Hematopoietic multipotent progenitor cell treated with erythropoietin and hydrocortisone succinate and interleukin-3 and kit ligand, for 6 days (in vitro differentiated cells): ENCODE measurements at regions not wholly inside any gene's neighbourhood (a gene's known extent, or its start where the extent isn't known, plus 50 kb on each side); places are given as distances from the start of the nearest gene placed in this dataset.
"Not testable (repeated sequence)": the region's sequence is repeated elsewhere in the genome, so short reads cannot be mapped to it uniquely, and the experiment has no call there.

Experiments used
- DNase-seq: peaks from one replicate; pipeline ENCODE4 v3.0.0-alpha.2; 2015

DNA sequence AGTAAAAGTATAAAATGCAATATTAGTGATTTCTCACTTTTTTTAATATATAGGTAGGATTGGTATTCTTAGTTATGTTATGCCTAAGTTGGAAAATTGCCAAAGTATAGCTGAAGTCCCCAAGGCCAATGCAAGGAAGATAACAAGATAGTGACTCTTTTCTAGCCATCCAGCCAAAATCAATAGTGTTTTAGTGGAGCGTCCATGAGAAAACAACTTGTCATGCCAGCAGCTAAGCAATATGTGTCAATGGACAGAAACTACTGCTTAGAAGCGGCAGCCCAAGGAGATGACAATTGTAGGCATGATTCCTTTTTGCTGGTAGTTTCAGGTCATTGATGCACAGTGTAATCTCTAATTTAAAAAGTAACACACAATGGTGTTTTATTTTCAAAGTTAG, 1444.6 kb downstream of the SUCLG1 start:
- DNase-seq: no peak

DNA sequence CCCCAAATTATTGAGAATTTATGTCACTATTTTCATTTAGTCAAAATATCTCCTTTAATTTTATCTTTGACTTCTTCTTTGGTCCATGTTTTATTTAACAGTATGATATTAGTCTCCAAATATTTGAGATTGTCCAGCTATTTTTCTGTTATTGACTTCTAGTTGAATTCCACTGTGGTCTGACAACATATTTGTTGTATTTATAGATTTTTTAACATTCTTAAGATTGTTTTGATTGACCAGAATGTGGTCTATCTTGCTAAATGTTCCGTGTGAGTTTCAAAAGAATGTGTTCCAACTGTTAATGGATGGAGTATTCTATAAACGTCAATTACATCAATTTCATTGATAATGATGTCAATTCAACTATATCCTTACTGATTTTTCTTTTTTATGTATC, 1452.1 kb downstream of the SUCLG1 start:
- DNase-seq: no peak

DNA sequence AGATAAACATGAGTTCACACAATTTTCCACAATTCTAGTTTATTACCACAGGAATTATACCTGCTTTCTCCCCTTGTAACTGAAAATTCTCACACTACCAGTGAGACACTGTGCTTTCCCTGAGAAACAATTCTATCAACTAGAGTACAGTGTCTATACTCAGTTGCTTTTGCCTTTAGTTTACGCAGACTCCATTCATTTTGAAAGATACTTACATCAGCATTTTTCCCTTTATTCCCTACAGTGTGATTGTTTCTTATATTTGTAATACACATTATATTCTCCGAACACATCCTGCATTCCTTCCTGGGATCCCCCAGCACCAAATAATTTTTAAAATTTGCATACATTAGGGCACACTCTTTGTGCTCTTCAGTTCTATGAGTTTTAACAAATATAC, 1455.5 kb downstream of the SUCLG1 start:
- no peak for DNase-seq

DNA sequence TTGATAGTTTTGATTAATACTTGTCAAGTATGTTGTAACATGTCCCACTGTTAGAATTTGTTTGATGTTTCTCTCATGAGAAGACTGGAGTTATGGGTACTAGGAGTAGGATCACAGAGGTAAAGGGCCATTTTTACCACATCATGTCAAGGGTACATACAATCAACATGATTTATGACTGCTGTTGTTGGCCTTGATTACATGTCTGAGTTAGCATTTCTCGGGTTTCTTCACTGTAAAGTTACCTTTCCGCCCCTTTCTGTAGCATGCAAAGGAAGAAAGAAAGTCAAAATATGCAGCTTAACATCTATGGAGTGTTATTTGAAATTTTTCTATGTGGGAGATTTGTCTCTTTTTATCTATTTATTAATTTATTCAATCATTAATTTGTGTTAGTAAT, 1456.4 kb downstream of the SUCLG1 start:
- DNase-seq: no peak

DNA sequence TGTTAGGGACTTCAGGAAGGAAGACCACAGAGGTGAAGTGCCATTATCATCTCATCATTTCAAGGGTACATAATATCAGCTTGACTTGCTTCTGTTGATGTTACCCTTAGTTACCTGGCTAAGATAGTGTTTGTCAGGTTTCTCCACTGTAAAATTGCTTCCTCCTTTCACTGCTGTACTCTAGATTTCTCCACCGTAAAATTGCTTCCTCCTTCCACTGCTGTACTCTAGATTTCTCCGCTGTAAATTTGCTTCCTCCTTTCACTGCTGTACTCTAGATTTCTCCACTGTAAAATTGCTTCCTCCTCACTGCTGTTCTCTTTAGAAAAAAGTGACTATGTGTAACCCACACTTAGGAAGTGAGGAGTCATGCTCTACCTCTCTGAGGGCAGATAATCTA, 1460.3 kb downstream of the SUCLG1 start:
- peak; percentile 31 for DNase-seq

DNA sequence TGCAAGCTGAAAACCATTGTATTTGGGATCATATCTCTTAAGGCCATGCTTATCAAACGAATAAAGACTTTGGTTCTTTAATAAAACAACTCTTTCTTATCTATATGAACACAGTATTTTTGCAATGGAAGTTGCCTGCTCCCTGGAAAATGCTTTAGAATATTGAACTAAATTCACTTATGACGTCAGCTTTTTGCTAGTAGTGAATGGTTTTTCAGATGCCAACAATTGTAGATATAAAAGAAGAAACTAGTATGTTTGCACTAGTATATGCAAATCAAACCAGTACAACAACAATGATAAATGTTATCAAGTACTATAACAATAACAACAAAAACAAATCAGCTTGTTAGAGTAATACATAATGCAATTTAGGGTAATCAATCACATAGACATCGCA, 1462.9 kb downstream of the SUCLG1 start:
- no peak for DNase-seq

DNA sequence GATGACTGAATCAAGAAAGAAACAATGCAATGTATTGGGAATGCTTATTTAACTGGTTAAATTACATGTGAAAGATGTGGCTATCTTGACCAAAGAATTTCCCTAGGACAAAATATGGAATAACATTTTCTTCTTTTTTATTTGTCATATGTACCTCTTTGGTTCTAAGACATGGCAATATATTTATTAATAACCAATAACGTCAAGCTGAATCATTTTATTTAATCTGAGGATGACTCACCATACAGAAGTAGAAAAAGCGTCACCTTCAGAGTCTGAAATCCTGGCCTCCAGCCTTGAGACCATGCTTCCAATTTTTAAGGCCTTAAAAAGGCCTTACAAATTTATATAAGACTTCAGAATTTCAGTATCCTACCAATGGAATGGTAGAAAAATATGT, 1464.9 kb downstream of the SUCLG1 start:
- DNase-seq: no peak

DNA sequence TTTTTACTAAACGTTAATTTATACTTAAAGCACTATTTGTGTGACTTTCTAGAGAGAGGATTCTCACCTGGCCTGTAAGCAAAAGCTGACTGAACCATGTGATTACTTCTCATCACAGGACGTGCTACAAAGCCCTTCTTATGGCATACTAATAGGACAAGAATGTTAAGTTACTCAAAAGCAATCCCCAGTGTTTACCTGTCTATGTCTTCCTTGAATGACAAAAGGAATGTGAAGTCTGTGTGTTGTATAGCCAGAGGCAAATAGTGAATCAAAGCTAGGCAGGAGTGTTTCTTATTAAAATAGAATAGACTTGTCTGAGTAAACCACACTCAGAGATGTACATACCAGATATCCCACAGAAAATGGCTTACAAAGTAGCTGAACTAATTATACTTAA, 1465.5 kb downstream of the SUCLG1 start:
- DNase-seq: no peak

DNA sequence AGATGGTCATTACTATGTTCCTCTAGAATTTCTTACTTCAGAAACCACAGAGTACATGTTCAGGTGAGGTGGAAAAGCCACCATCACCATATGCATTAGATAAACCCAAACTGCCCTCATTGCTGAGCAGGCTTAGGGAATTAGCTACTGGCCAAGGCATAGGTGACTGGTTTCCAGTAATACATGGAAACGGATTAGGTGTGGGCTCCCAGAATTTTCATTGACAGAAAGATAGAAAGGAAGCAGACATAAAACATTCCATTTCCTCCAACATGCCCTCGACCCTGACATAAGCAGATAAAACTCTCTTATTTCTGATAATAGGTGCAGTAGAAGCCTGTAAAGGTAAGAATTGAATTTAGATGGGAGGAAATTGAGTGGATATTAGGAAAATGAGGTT, 1466.1 kb downstream of the SUCLG1 start:
- no peak for DNase-seq

DNA sequence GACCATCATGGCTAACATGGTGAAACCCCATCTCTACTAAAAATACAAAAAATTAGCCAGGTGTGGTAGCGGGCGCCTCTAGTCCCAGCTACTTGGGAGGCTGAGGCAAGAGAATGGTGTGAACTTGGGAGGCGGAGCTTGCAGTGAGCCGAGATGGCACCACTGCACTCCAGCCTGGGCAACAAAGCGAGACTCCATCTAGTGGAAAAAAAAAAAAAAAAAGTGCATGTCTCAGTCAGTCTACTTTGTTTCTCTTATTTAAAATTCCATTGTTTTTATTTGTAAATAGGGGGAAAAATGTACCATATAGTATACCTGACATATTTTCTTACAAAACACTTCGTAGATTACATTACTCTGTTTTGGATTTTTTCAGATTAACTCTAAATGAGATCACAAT, 1471.4 kb downstream of the SUCLG1 start:
- not testable (repeated sequence) for DNase-seq

DNA sequence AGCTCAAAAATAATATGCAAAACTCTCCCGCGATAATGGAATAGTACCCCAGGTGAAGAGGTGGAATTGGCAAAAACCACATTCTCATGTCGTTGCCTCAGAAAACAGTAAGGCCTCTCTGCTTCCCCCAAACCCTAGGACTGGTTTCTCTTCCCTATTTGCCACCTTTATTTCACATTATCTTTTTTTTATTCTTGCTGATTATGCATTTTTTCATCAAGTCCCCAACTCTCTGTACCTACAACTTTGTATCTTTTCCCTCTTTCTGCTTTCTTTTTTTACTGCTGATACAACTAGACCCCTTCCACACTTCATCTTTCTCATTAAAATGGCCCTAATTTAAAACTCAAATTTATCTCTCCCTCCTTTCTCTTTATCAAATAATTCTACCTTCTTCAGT, 1472.2 kb downstream of the SUCLG1 start:
- no peak for DNase-seq

DNA sequence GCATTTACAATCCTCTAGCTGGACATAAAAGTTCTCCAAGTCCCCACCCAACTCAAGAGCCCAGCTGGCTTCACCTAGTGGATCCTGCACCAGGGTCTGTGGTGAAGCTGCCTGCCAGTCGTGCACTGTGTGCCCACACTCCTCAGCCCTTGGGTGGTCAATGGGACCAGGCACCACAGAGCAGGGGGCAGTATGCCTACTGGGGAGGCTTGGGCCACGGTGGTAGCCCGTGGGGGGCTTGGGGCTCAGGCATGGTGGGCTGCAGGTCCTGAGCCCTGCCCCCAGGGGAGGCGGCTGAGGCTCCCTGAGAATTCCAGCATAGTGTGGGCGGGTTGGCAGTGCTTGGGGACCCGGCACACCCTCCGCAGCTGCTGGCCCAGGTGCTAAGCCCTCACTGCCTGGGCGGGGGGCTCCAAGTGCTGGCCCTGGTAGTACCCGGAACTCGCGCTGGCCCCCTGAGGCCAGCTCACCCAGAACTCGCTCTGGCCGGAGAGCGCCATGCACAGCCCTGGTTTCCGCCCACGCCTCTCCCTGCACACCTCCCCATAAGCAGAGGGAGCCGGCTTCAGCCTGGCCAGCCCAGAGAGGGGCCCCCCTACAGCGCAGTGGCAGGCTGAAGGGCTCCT, 1473.4 kb downstream of the SUCLG1 start:
- no peak for DNase-seq

DNA sequence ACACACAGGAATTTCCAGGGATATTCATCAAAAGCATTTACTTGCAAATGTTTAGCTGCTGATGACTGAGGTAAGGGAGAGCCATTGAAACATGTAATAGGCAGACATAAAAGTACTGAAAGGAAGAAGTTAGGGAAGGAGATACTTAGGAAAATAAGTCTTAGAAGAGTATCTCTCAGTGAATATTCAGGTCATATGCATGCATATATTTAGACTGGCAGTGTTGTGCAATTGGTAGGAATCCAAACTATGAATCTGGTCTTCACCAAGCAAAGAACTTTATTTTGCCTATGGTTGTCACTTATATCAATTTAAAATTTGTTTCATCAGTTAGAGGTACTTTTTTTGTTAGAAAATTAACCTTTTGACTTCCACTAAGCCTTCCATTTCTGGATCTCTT, 1490.7 kb downstream of the SUCLG1 start:
- no peak for DNase-seq

DNA sequence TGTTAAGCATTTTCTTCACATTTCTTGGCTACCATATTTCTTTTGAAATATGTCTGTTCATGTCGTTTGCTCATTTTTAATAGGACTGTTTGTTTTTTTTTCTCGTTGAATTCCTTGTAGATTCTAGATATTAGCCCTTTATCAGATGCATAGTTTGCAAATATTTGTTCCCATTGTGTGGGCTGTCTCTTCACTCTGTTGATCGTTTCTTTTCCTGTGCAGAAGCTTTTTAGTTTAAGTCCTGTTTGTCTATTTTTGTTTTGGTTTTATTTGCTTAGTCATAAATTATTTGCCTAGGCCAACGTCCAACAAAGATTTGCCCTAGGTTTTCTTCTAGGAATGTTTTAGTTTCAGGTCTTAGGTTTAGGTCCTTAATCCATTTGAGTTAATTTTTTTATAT, 1494.7 kb downstream of the SUCLG1 start:
- DNase-seq: no peak

DNA sequence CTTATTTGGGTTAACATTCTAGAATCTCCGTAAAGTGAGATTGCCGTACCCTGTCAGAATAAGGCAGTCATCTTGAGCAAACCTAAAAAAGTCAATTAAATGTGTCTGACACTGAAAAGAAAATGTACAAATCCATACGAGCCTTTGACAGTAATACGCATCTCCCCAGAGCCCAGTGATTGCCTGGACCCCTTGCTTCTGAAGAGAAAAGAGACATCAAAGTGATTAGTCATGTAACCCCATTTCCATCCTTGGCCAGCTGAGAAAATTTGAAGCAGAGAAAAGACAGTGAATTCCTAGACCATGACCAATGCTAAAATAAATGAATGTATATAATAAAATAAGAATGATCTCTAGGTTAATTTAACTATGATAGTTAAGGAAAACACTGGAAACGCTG, 1499.4 kb downstream of the SUCLG1 start:
- DNase-seq: no peak

DNA sequence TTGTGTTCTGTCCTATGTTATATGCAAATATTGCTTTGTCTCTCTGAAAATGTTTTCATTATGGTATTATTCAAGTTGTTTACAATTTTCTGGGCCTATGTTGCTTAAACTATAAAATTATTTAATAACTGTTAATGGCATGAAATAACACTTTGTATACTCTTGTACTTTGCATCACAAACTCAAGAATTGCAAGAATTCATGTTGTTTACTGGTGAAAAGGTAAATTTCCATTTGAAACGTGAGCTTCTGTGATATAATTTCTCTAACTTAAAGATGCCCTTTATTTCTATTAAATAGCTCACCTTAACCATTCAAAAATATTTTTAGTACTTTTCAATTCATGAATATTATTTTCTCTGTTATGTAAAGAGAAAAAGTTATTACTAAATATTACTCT, 1504.2 kb downstream of the SUCLG1 start:
- no peak for DNase-seq

DNA sequence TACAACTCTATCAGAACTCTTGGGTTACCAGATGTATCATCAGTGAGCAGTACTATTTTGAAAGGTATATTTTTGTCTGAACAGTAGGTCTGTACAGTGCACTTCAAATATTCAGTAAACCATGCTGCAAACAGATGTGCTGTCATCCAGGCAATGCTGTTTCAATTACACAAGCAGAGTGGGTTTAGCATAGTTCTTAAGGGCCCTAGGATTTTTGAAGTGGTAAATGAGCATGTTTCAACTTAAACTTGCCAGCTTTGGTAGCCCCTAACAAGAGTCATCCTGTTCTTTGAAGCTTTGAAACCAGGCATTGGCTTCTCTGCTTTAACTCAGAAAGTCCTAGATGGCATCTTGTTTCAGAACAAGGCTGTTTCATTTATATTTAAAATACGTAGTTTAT, 1519.9 kb downstream of the SUCLG1 start:
- no peak for DNase-seq

DNA sequence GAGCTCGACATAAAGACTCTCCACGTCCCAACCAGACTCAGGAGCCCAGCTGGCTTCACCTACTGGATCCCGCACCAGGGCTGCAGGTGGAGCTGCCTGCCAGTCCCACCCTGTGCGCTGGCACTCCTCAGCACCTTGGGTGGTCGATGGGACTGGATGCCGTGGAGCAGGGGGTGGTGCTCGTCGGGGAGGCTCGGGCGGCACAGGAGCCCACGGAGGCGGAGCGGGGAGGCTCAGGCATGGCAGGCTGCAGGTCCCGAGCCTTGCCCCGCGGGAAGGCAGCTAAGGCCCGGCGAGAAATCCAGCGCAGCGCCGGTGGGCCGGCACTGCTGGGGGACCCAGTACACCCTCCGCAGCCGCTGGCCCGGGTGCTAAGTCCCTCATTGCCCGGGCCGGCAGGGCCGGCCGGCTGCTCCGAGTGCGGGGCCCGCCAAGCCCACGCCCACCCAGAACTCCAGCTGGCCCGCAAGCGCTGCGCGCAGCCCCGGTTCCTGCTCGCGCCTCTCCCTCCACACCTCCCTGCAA, 1520.7 kb downstream of the SUCLG1 start:
- DNase-seq: not testable (repeated sequence)

DNA sequence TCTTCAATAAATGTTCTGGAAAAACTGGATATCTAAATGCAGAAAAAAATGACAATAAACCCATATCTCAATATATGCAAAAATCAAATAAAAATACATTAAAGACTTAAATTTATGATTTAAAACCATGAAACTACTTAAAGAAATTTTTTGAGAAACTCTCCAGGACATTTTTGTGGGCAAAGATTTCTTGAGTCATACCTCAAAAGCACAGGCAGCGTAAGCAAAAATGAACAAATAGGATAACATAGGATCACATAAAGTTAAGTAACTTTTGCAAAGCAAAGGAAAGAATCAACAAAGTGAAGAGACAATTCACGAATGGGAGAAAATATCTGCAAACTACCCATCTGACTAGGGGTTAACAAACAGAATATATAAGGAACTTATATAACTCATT, 1545.5 kb downstream of the SUCLG1 start:
- no peak for DNase-seq

DNA sequence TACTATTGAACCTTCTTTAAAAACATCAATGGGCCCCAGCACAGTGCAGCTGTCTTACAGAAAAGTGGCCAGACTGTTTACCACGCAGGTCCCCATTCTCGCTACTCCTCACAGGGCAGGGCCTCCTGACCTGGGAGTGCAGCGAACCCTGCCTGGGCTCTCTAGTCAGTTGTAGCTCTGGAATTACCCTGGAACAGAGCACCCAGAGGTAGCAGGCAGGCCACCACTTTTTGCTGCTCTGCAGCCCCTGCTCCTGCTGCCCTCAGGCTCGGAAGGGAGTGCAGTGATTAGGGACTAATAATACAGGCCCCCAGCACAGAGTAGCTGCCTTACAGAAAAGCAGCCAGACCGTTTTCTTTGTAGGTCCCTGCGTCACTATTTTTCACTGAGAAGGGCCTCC, 1563.0 kb downstream of the SUCLG1 start:
- no peak for DNase-seq

DNA sequence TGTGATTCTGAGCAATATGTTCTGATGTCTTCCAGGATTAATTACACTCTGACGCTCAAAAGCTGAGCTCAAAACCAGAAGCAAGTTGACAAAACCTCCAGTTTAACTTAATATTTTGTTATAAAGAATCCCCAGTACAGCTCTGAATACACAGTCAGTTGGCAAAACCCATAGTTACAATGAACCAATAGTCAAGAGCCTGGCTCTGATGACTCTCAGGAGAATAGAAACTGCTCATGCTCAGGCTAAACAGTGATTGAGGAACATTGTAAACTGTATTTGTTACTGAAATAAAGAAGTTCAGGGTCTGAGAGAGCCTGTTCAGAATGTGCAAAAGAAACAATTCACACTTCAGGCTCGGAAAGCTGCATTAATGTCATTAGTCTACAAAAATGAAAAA, 1565.9 kb downstream of the SUCLG1 start:
- DNase-seq: no peak

DNA sequence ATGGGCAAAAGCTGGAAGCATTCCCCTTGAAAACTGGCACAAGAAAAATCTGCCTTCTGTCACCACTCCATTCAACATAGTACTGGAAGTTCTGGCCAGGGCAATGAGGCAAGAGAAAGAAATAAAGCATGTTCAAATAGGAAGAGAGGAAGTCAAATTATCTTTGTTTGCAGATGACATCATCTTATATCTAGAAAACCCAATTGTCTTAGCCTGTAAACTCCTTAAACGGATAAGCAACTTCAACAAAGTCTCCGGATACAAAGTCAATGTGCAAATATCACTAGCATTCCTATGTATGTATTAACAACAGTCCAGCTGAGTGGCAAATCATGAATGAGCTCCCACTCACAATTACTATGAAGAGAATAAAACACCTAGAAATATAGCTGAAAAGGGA, 1579.3 kb downstream of the SUCLG1 start:
- DNase-seq: no peak

DNA sequence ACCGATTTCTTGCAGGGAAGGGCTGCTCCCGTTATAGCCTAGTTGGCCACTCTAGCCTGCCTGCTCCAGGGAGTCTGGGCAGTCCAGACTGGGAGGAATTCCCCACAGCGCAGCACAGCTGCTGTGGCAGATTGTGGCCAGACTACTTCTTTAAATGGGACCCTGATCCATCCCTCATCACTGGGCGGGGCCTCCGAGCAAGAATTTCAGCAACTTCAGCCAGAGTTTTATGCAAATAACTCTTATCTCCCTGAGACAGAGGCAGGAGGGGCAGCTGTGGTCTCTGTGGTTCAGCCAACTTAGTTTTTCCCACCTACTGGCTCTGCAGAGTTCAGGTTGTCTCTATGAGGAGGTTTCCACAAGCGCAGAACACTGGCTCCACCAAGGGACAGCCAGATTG, 1583.2 kb downstream of the SUCLG1 start:
- DNase-seq: peak; percentile 93

DNA sequence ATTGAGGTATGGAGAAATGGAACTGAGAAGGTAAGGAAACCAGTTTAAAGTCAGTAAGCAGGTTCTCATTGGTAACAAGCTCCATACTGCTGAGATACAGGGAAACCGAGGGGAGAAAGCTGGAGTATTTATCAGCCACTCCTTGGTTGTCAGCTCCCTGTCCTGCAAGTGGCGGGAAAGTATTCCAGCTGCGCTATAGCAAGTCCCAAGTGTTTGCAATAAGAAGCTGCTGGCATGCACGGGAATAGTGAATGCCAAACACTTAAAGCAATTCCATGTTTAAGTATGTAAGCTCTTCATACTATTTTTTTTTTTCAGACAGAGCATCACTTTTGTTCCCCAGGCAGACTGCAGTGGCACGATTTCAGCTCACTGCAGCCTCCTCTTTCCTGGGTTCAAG, 1601.1 kb downstream of the SUCLG1 start:
- no peak for DNase-seq

DNA sequence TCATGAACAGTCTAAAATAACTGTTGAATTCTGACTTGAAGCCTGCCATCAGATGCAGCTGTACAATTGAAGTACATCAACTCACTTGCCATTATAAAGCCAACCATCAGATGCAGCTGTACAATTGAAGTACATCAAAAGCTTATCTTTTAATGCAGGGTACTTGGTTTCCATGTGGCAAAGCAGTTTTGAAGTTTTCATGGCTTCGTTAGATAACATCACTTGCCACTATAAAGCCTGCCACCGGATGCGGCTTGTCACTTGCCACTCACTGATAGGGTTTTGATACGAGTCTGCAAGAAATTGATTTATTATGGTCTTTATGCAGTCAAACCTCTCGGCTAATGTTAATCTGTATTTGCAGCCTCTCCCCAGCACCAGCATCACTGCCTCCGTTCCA, 1605.8 kb downstream of the SUCLG1 start:
- DNase-seq: peak; percentile 92

DNA sequence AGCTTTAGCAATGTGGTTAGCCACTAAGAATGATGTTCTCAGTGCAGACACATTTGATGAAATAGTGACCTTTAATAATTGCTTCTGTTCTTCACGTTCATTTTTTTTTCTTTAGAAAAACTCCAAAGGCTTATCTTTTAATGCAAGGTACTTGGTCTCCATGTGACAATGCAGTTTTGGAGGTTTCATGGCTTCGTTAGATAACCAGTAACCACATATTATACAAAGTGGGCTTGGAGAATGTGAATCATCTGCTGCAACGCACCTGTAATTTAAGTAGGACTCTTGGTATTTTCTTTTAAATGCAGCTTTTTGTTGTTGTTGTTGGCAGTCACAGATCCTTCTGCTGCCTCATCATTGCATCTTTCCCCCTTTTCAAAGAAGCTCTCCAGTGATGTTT, 1606.3 kb downstream of the SUCLG1 start:
- peak; percentile 83 for DNase-seq
